ENCODE measurements at regions not wholly inside any gene's neighbourhood (a gene's known extent, or its start where the extent isn't known, plus 50 kb on each side); places are given as distances from the start of the nearest gene placed in this dataset.

DNA sequence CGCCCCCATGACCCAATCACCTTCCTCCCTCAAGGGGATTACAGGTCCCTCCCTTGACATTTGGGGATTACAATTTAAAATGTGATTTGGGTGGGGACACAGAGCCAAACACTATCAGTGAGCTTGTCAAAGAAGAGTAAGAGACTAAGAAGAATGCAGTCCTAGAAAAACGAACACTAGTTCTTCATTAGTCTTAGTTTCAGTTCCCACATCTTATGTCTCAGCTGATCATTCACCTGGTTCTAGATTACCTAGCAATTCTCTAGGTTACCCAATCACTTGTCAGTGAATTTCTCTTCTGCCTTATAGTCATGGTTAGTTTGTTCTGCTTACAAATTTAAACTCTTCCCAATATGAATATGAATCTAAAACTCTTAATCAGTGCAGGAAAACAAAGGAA lies 251.5 kb downstream of the COX7C start:
- TF ChIP-seq, protein P1, sequence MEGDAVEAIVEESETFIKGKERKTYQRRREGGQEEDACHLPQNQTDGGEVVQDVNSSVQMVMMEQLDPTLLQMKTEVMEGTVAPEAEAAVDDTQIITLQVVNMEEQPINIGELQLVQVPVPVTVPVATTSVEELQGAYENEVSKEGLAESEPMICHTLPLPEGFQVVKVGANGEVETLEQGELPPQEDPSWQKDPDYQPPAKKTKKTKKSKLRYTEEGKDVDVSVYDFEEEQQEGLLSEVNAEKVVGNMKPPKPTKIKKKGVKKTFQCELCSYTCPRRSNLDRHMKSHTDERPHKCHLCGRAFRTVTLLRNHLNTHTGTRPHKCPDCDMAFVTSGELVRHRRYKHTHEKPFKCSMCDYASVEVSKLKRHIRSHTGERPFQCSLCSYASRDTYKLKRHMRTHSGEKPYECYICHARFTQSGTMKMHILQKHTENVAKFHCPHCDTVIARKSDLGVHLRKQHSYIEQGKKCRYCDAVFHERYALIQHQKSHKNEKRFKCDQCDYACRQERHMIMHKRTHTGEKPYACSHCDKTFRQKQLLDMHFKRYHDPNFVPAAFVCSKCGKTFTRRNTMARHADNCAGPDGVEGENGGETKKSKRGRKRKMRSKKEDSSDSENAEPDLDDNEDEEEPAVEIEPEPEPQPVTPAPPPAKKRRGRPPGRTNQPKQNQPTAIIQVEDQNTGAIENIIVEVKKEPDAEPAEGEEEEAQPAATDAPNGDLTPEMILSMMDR (IDR thresholded peaks at IDR 0.05) = no peak
- TF ChIP-seq POLR2A (IDR thresholded peaks at IDR 0.05) = no peak
